MM.1S (cell line): ENCODE measurements at regions not wholly inside any gene's neighbourhood (a gene's known extent, or its start where the extent isn't known, plus 50 kb on each side); places are given as distances from the start of the nearest gene placed in this dataset.
"Not testable (repeated sequence)": the region's sequence is repeated elsewhere in the genome, so short reads cannot be mapped to it uniquely, and the experiment has no call there.

Source experiments
- CTCF ChIP-seq: fragments of 300-600 bp; sonication (generic); IDR thresholded peaks from 2 replicates; pipeline ENCODE4 v1.5.1; 2016; ENCODE audit warnings: antibody characterized with exemption, low read length, mixed read lengths
- EZH2phosphoT487 ChIP-seq: fragments of 300-600 bp; sonication (generic); IDR thresholded peaks from 2 replicates; pipeline ENCODE4 v1.6.1; 2018; ENCODE audit warnings: antibody characterized with exemption, low read length

GRCh38 chr3:75502171-75502570, 162.0 kb upstream of the FRG2C start:
- TF ChIP-seq EZH2phosphoT487, CTCF: not testable (repeated sequence)
